ENCODE measurements at regions not wholly inside any gene's neighbourhood (a gene's known extent, or its start where the extent isn't known, plus 50 kb on each side); places are given as distances from the start of the nearest gene placed in this dataset.

GRCh38 chr11:92480499-92480898 lies 255.9 kb downstream of the FAT3 start:
- in situ Hi-C loops (cut with MboI; ENCODE audit: low pct_unique_long_range_greater_than_20kb, low sequenced_read_pairs, unreplicated experiment): no loop called here
- no peak for TF ChIP-seq CTCF (IDR thresholded peaks at IDR 0.05; ENCODE audit: extremely low read depth, insufficient read depth, missing control alignments)
- DNase-seq (ENCODE audit: low spot score): no peak

- in situ Hi-C loops (cut with MboI; ENCODE audit: low pct_unique_long_range_greater_than_20kb, low sequenced_read_pairs, unreplicated experiment): no loop called here
- no peak for DNase-seq (ENCODE audit: low spot score)
- TF ChIP-seq CTCF (IDR thresholded peaks at IDR 0.05; ENCODE audit: extremely low read depth, insufficient read depth, missing control alignments): no peak
These were observed 258.0 kb downstream of the FAT3 start for GRCh38 chr11:92482492-92483060.

- no peak for DNase-seq (ENCODE audit: low spot score)
- no peak for TF ChIP-seq CTCF (IDR thresholded peaks at IDR 0.05; ENCODE audit: extremely low read depth, insufficient read depth, missing control alignments)
- in situ Hi-C loops (cut with MboI; ENCODE audit: low pct_unique_long_range_greater_than_20kb, low sequenced_read_pairs, unreplicated experiment): no loop called here
These were observed 260.0 kb downstream of the FAT3 start for GRCh38 chr11:92484570-92484969.

GRCh38 chr11:92489826-92490399 lies 265.3 kb downstream of the FAT3 start:
- TF ChIP-seq CTCF (IDR thresholded peaks at IDR 0.05; ENCODE audit: extremely low read depth, insufficient read depth, missing control alignments): no peak
- in situ Hi-C loops (cut with MboI; ENCODE audit: low pct_unique_long_range_greater_than_20kb, low sequenced_read_pairs, unreplicated experiment): no loop called here
- DNase-seq (ENCODE audit: low spot score): no peak

- no peak for TF ChIP-seq CTCF (IDR thresholded peaks at IDR 0.05; ENCODE audit: extremely low read depth, insufficient read depth, missing control alignments)
- no peak for DNase-seq (ENCODE audit: low spot score)
- in situ Hi-C loops (cut with MboI; ENCODE audit: low pct_unique_long_range_greater_than_20kb, low sequenced_read_pairs, unreplicated experiment): no loop called here
These were observed 267.8 kb downstream of the FAT3 start for GRCh38 chr11:92492372-92492771.

- in situ Hi-C loops (cut with MboI; ENCODE audit: low pct_unique_long_range_greater_than_20kb, low sequenced_read_pairs, unreplicated experiment): no loop called here
- no peak for TF ChIP-seq CTCF (IDR thresholded peaks at IDR 0.05; ENCODE audit: extremely low read depth, insufficient read depth, missing control alignments)
- DNase-seq (ENCODE audit: low spot score): no peak
These were observed 270.6 kb downstream of the FAT3 start for GRCh38 chr11:92495107-92495793.
